Stomach (tissue), 8 donors: ENCODE measurements at regions not wholly inside any gene's neighbourhood (a gene's known extent, or its start where the extent isn't known, plus 50 kb on each side); places are given as distances from the start of the nearest gene placed in this dataset.
A peak's percentile ranks its signal among the peaks of the same experiment; 100 is the strongest.

Source experiments
- DNase-seq, 2 donors: peaks; one replicate each; pipeline versions ENCODE4 v3.0.0 to v3.0.0-alpha.2; 2013 to 2019
- H3K27ac ChIP-seq, 5 donors: fragments of 200-600 bp in 4 of 5; sonication (generic) in 4 of 5; one replicate each; pipeline ENCODE4 v1.5.1; 2013 to 2019; ENCODE audit warnings: mild to moderate bottlenecking in 1 of 5, moderate library complexity in 1 of 5
- H3K27me3 ChIP-seq, 3 donors: fragments of 200-600 bp; sonication (generic); one replicate each; pipeline ENCODE4 v1.5.1; 2017 to 2019; ENCODE audit warnings: mixed run types in 1 of 3
- H3K36me3 ChIP-seq, 4 donors: fragments of 200-600 bp; sonication (generic); 1 replicate in 3 of 4; 2 replicates in 1 of 4; pipeline ENCODE4 v1.5.1; 2016 to 2019
- H3K4me1 ChIP-seq, 4 donors: fragments of 200-600 bp; sonication (generic); one replicate each; pipeline ENCODE4 v1.5.1; 2016 to 2019
- H3K4me3 ChIP-seq, 4 donors: fragments of 200-600 bp; sonication (generic) in 3 of 4; one replicate each; pipeline ENCODE4 v1.5.1; 2016 to 2019; ENCODE audit warnings: mild to moderate bottlenecking in 1 of 4
- H3K9me3 ChIP-seq, 4 donors: fragments of 200-600 bp; sonication (generic); one replicate each; pipeline ENCODE4 v1.5.1; 2016 to 2019
- CTCF ChIP-seq, 7 experiments: fragments of 450-650 bp in 4 of 7; fragments of 200-600 bp in 3 of 7; sonication (generic) in 3 of 7; IDR thresholded peaks; one replicate each; pipeline ENCODE4 v1.5.1; 2016 to 2019; ENCODE audit warnings: antibody characterized with exemption in 7 of 7, control low read depth in 2 of 7, mild to moderate bottlenecking in 1 of 7
- EP300 ChIP-seq: sonication (generic); formaldehyde crosslinking; IDR thresholded peaks from one replicate; pipeline ENCODE4 v1.6.1; 2017; ENCODE audit warnings: antibody characterized with exemption
- POLR2A ChIP-seq, 4 donors: fragments of 450-650 bp; IDR thresholded peaks; one replicate each; pipeline ENCODE4 v1.6.1; 2016; ENCODE audit warnings: antibody characterized with exemption in 4 of 4, control low read depth in 2 of 4, mild to moderate bottlenecking in 1 of 4, moderate library complexity in 1 of 4
- POLR2AphosphoS5 ChIP-seq, 3 donors: sonication (generic); formaldehyde crosslinking; IDR thresholded peaks; one replicate each; pipeline ENCODE4 v1.6.1; 2016; ENCODE audit warnings: antibody characterized with exemption in 3 of 3
- WGBS, 5 donors: extraction: QIAGEN DNeasy Blood & Tissue Kit in 3 of 5; methylation state at CpG; one replicate each; pipeline versions ENCODE4 v1.1.5 to v1.1.7; 2013 to 2018; 5-methylcytosine and 5-hydroxymethylcytosine counted together
- intact Hi-C: fragments of 100-400 bp; cut with DNase I; formaldehyde crosslinking; loops from one replicate; pipeline ENCODE4 v1.15.1; 2023; ENCODE audit warnings: low total_unique reads
- donor health status: healthy with polysubstance abuse.
- donor health status: Bipolar disorder and iron deficiency.
- donor health status: healthy.

- intact Hi-C loops = no loop called here
Measured at GRCh38 chr21:19771881-19772280, 1226.3 kb upstream of the NCAM2 start.

GRCh38 chr21:19776076-19776475, 1222.1 kb upstream of the NCAM2 start:
- no peak for DNase-seq
- H3K27ac ChIP-seq = no peak overlapping the region
- no peaks in the 10 kb centered on the region for H3K36me3 ChIP-seq
- intact Hi-C loops = no loop called here
- no peak overlapping the region for H3K4me3 ChIP-seq
- WGBS, 5 donors = 74 to 80% (median 77%) methylated on average over 1 of the region's 1 CpG
- H3K27me3 ChIP-seq = no peaks in the 10 kb centered on the region
- H3K4me1 ChIP-seq = no peaks in the 10 kb centered on the region
- H3K9me3 ChIP-seq = peaks cover 0 to 5% (median 3%) of the 10 kb centered on the region in 4 donors
- TF ChIP-seq CTCF (IDR thresholded peaks at IDR 0.05) (no peak), POLR2AphosphoS5 (IDR thresholded peaks at IDR 0.05) (no peak), POLR2A (IDR thresholded peaks at IDR 0.05) (no peak), EP300 (no peak)

More at GRCh38 chr21:19771881-19772280, 1226.3 kb upstream of the NCAM2 start:
- H3K27ac ChIP-seq = no peak overlapping the region
- H3K9me3 ChIP-seq = no peaks in the 10 kb centered on the region
- H3K4me3 ChIP-seq = no peak overlapping the region
- DNase-seq = no peak
- H3K4me1 ChIP-seq = no peaks in the 10 kb centered on the region
- TF ChIP-seq CTCF (IDR thresholded peaks at IDR 0.05) (no peak), POLR2A (IDR thresholded peaks at IDR 0.05) (no peak), EP300 (no peak), POLR2AphosphoS5 (IDR thresholded peaks at IDR 0.05) (no peak)
- 79 to 92% (median 90%) methylated on average over 2 of the region's 2 CpGs for WGBS, 5 donors
- H3K27me3 ChIP-seq = no peaks in the 10 kb centered on the region
- no peaks in the 10 kb centered on the region for H3K36me3 ChIP-seq

DNA sequence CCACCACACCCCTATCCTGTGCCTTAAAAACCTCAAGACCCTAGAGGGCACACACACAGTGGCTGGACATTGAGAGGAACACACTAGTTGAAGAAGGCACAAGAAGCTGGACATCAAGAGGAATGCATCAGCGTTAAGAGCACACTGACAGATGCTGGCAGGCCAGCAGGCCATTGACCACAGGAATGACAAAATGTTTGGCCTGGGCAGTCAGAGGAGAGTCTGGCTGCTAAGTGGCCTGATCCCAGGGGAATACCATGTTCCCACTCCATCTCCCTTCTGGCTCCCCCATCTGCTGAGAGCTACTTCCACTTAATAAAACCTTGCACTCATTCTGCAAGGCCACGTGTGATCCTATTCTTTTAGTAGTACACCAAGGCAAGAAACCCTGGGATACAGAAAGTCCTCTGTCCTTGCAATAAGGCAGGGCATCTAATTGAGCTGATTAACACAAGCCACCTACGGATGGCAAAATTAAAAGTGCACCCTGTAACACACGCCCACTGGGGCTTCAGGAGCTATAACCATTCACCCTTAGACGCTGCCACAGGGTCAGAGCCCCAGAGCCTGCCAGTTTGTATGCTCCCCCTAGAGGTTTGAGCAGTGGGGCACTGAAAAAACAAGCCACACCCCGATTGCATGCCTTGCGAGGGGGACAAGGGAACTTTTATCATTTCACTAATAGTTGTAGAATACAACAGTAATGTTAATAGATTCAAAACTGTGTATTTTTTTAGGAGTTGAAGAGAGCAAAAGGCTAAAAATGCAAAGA, 1216.1 kb upstream of the NCAM2 start:
- intact Hi-C loops = no loop called here
- Histone ChIP-seq H3K4me1 (no peaks in the 10 kb centered on the region), H3K27me3 (no peaks in the 10 kb centered on the region), H3K9me3 (peaks cover 0 to 18% (median 10%) of the 10 kb centered on the region in 4 donors), H3K27ac (no peak overlapping the region), H3K4me3 (no peak overlapping the region), H3K36me3 (no peaks in the 10 kb centered on the region)
- no peak for DNase-seq
- no peak for TF ChIP-seq POLR2A (IDR thresholded peaks at IDR 0.05)
- TF ChIP-seq POLR2AphosphoS5 (IDR thresholded peaks at IDR 0.05) = no peak
- no peak for TF ChIP-seq EP300
- TF ChIP-seq CTCF (IDR thresholded peaks at IDR 0.05) = no peak
- WGBS, 5 donors = 68 to 79% (median 74%) methylated on average over 7 of the region's 7 CpGs

- no peaks in the 10 kb centered on the region for H3K27me3 ChIP-seq
- H3K4me3 ChIP-seq = no peak overlapping the region
- TF ChIP-seq EP300 (no peak), CTCF (IDR thresholded peaks at IDR 0.05) (no peak), POLR2AphosphoS5 (IDR thresholded peaks at IDR 0.05) (no peak), POLR2A (IDR thresholded peaks at IDR 0.05) (no peak)
Measured at GRCh38 chr21:19785941-19786340, 1212.3 kb upstream of the NCAM2 start.

More at GRCh38 chr21:19785941-19786340, 1212.3 kb upstream of the NCAM2 start:
- peaks cover 0 to 14% (median 6%) of the 10 kb centered on the region in 4 donors for H3K9me3 ChIP-seq
- no peaks in the 10 kb centered on the region for H3K36me3 ChIP-seq
- intact Hi-C loops = no loop called here
- peak in 1 of 2 donors; percentile 8 for DNase-seq
- no peak overlapping the region for H3K27ac ChIP-seq
- 51 to 79% (median 75%) methylated on average over 3 of the region's 3 CpGs for WGBS, 5 donors
- no peaks in the 10 kb centered on the region for H3K4me1 ChIP-seq
